Spleen (tissue), 11 donors: ENCODE measurements at regions not wholly inside any gene's neighbourhood (a gene's known extent, or its start where the extent isn't known, plus 50 kb on each side); places are given as distances from the start of the nearest gene placed in this dataset.

Source experiments
- DNase-seq: peaks from one replicate; pipeline ENCODE4 v3.0.0-alpha.2; 2020
- H3K27ac ChIP-seq, 8 donors: fragments of 200-600 bp; sonication (generic) in 7 of 8; 1 replicate in 4 of 8; 2 replicates in 4 of 8; pipeline versions ENCODE4 v1.5.0 to v1.8.0; 2016 to 2021; ENCODE audit warnings: inconsistent platforms in 4 of 8, mild to moderate bottlenecking in 4 of 8, moderate library complexity in 1 of 8
- H3K27me3 ChIP-seq, 7 donors: fragments of 200-600 bp; sonication (generic) in 6 of 7; replicated peaks in 1 of 7; 1 replicate in 4 of 7; 2 replicates in 3 of 7; pipeline versions ENCODE4 v1.5.0 to v1.8.0; 2016 to 2021; ENCODE audit warnings: inconsistent platforms in 3 of 7, mild to moderate bottlenecking in 1 of 7
- H3K36me3 ChIP-seq, 6 donors: fragments of 200-600 bp; sonication (generic) in 5 of 6; 1 replicate in 4 of 6; 2 replicates in 2 of 6; pipeline versions ENCODE4 v1.5.0 to v1.8.0; 2016 to 2021; ENCODE audit warnings: inconsistent platforms in 2 of 6
- H3K4me1 ChIP-seq, 6 donors: fragments of 200-600 bp; sonication (generic) in 5 of 6; 1 replicate in 3 of 6; 2 replicates in 3 of 6; pipeline versions ENCODE4 v1.5.0 to v1.8.0; 2016 to 2021; ENCODE audit warnings: inconsistent platforms in 3 of 6
- H3K4me3 ChIP-seq, 8 donors: fragments of 200-600 bp; sonication (generic) in 7 of 8; 1 replicate in 4 of 8; 2 replicates in 4 of 8; pipeline versions ENCODE4 v1.5.0 to v1.8.0; 2016 to 2021; ENCODE audit warnings: inconsistent platforms in 4 of 8, mild to moderate bottlenecking in 4 of 8, moderate library complexity in 2 of 8
- H3K9me3 ChIP-seq, 8 donors: fragments of 200-600 bp; sonication (generic) in 7 of 8; 1 replicate in 4 of 8; 2 replicates in 4 of 8; pipeline versions ENCODE4 v1.5.0 to v1.8.0; 2016 to 2021; ENCODE audit warnings: inconsistent platforms in 4 of 8
- CTCF ChIP-seq, 11 experiments: fragments of 200-600 bp in 7 of 11; fragments of 450-650 bp in 4 of 11; sonication (generic) in 4 of 11; IDR thresholded peaks in 8 of 11; conservative IDR thresholded peaks in 3 of 11; 1 replicate in 7 of 11; 2 replicates in 4 of 11; pipeline versions ENCODE4 v1.4.0 to v1.8.0; 2016 to 2021; ENCODE audit warnings: antibody characterized with exemption in 11 of 11, inconsistent platforms in 4 of 11, mild to moderate bottlenecking in 1 of 11
- POLR2A ChIP-seq, 3 donors: fragments of 450-650 bp; IDR thresholded peaks; one replicate each; pipeline ENCODE4 v1.5.1; 2017; ENCODE audit warnings: antibody characterized with exemption in 3 of 3, mild to moderate bottlenecking in 1 of 3
- POLR2AphosphoS5 ChIP-seq, 3 donors: sonication (generic); formaldehyde crosslinking; IDR thresholded peaks; one replicate each; pipeline ENCODE4 v1.5.1; 2017; ENCODE audit warnings: antibody characterized with exemption in 3 of 3
- WGBS, 5 donors: extraction: QIAGEN DNeasy Blood & Tissue Kit in 3 of 5; methylation state at CpG; one replicate each; pipeline versions ENCODE4 v1.1.5 to v1.1.7; 2013 to 2018; 5-methylcytosine and 5-hydroxymethylcytosine counted together
- intact Hi-C: fragments of 100-400 bp; cut with DNase I; formaldehyde crosslinking; loops from one replicate; pipeline ENCODE4 v1.15.0; 2023; ENCODE audit warnings: low total_unique reads
- donor health status: healthy with polysubstance abuse.
- donor health status: DM: no; HTN: no; CAD: no; lungs with moderate emphysema.
- donor health status: DM: no; HTN: no; CAD: no.
- donor health status: Bipolar disorder and iron deficiency.
- donor health status: healthy.
- donor health status: DM: no; HTN: no; CAD: no.
- donor health status: DM: yes; HTN: yes; CAD: no.

GRCh38 chr2:234597576-234597861 is 100.6 kb upstream of the ARL4C start:
- 77 to 89% (median 89%) methylated on average over 3 to 6 of the region's 6 CpGs for WGBS, 5 donors
- no peak overlapping the region for H3K4me3 ChIP-seq
- no peaks in the 10 kb centered on the region for H3K27me3 ChIP-seq
- TF ChIP-seq POLR2A (IDR thresholded peaks at IDR 0.05): no peak
- TF ChIP-seq CTCF (IDR thresholded peaks at IDR 0.05 in 8 of 11, conservative IDR thresholded peaks at IDR 0.05 in 3 of 11): no peak
- no peak for TF ChIP-seq POLR2AphosphoS5 (IDR thresholded peaks at IDR 0.05)
- no peaks in the 10 kb centered on the region for H3K4me1 ChIP-seq
- DNase-seq: no peak
- no peaks in the 10 kb centered on the region for H3K9me3 ChIP-seq
- H3K27ac ChIP-seq: no peak overlapping the region
- no peaks in the 10 kb centered on the region for H3K36me3 ChIP-seq
- intact Hi-C loops: no loop called here

GRCh38 chr2:234596696-234597575 is 100.1 kb upstream of the ARL4C start:
- no peak for TF ChIP-seq CTCF (IDR thresholded peaks at IDR 0.05 in 8 of 11, conservative IDR thresholded peaks at IDR 0.05 in 3 of 11)
- no peak for TF ChIP-seq POLR2AphosphoS5 (IDR thresholded peaks at IDR 0.05)
- no peak for TF ChIP-seq POLR2A (IDR thresholded peaks at IDR 0.05)
- Histone ChIP-seq H3K4me1 (no peaks in the 10 kb centered on the region), H3K27me3 (peaks cover 0 to 3% (median 0%) of the 10 kb centered on the region in 7 donors), H3K36me3 (no peaks in the 10 kb centered on the region), H3K27ac (no peak overlapping the region), H3K4me3 (no peak overlapping the region), H3K9me3 (no peaks in the 10 kb centered on the region)
- intact Hi-C loops: no loop called here
- no peak for DNase-seq
- 69 to 86% (median 81%) methylated on average over 9 to 12 of the region's 12 CpGs for WGBS, 5 donors

GRCh38 chr2:234595829-234596228 is 98.9 kb upstream of the ARL4C start:
- 69 to 87% (median 79%) methylated on average over 3 of the region's 3 CpGs for WGBS, 5 donors
- intact Hi-C loops: no loop called here
- Histone ChIP-seq H3K36me3 (no peaks in the 10 kb centered on the region), H3K4me1 (no peaks in the 10 kb centered on the region), H3K27me3 (peaks cover 0 to 8% (median 0%) of the 10 kb centered on the region in 7 donors), H3K27ac (no peak overlapping the region), H3K9me3 (no peaks in the 10 kb centered on the region), H3K4me3 (no peak overlapping the region)
- no peak for TF ChIP-seq POLR2AphosphoS5 (IDR thresholded peaks at IDR 0.05)
- no peak for DNase-seq

GRCh38 chr2:234594715-234595114 is 97.8 kb upstream of the ARL4C start:
- no peaks in the 10 kb centered on the region for H3K9me3 ChIP-seq
- no peak overlapping the region for H3K27ac ChIP-seq
- intact Hi-C loops: no loop called here
- peaks cover 0 to 8% (median 0%) of the 10 kb centered on the region in 7 donors for H3K27me3 ChIP-seq
- WGBS, 5 donors: 91 to 99% (median 95%) methylated on average over 5 of the region's 5 CpGs
- DNase-seq: no peak
- H3K4me3 ChIP-seq: no peak overlapping the region
- TF ChIP-seq CTCF (IDR thresholded peaks at IDR 0.05 in 8 of 11, conservative IDR thresholded peaks at IDR 0.05 in 3 of 11) (no peak), POLR2AphosphoS5 (IDR thresholded peaks at IDR 0.05) (no peak), POLR2A (IDR thresholded peaks at IDR 0.05) (no peak)
- H3K36me3 ChIP-seq: no peaks in the 10 kb centered on the region
- no peaks in the 10 kb centered on the region for H3K4me1 ChIP-seq
